HG03108 (cell line): ENCODE measurements at regions not wholly inside any gene's neighbourhood (a gene's known extent, or its start where the extent isn't known, plus 50 kb on each side); places are given as distances from the start of the nearest gene placed in this dataset.
"Not testable (repeated sequence)": the region's sequence is repeated elsewhere in the genome, so short reads cannot be mapped to it uniquely, and the experiment has no call there.

Experiments used
- ATAC-seq: cut with Tn5 transposase; IDR thresholded peaks from one replicate; pipeline ENCODE4 v1.9.1; 2021; ENCODE audit warnings: moderate library complexity; ENCODE audit not compliant: unreplicated experiment

DNA sequence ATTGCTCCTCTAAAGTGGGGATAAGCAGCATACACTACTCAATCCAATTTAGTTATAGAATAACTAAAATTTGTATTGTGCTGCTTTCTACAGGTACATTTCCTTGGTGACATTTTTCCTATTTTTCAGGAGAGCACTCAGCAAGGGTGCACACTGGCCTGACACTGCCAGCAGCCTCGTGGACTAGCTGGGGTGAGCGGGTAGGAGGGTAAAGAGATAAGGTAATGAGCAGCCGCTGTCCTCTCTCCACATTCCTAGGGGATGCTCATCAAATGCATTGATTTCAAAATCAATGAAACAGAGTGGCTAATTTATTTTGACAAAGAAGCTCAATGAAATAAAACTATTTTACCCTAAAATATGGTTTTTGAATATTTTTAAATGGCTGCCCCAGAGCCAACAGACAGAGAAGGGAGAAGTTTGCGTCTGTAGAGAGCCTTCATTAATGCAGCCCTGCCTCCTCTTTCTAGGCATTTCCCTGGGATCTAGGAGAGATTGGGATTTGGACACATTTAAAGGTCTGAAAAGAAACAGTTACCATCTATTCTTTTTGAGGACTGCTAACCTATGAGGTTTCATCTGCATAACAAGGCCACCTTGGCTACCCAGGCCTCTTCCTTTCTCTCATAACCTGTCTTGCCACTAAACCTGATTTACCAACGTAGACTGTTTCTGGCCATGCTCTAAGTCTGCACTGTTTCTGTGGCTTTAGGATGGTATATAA is 561.0 kb downstream of the IPMK start:
- no peak for ATAC-seq

DNA sequence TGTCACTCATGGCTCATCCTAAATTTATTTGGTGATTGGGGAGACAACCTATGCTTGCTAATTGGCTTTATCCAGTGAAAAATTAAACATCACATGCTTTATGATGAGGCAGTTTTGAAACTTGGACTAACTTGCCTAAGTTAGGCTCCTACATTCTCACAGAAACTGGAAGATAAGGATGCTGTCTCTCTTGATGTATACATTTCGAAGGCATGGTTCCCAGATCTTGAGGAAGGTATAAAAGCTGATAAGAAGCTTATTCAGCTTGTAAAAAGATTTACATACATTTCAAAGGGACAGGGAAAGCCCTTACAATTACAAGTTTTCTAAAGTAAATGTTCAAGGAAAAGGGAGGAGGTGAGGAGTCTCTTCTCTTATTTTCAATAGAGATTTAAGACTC is 561.7 kb downstream of the IPMK start:
- no peak for ATAC-seq

- ATAC-seq: no peak
Measured at GRCh38 chr10:57699944-57700343, 567.8 kb downstream of the IPMK start.

GRCh38 chr10:57696641-57697040 is 571.1 kb downstream of the IPMK start:
- no peak for ATAC-seq

DNA sequence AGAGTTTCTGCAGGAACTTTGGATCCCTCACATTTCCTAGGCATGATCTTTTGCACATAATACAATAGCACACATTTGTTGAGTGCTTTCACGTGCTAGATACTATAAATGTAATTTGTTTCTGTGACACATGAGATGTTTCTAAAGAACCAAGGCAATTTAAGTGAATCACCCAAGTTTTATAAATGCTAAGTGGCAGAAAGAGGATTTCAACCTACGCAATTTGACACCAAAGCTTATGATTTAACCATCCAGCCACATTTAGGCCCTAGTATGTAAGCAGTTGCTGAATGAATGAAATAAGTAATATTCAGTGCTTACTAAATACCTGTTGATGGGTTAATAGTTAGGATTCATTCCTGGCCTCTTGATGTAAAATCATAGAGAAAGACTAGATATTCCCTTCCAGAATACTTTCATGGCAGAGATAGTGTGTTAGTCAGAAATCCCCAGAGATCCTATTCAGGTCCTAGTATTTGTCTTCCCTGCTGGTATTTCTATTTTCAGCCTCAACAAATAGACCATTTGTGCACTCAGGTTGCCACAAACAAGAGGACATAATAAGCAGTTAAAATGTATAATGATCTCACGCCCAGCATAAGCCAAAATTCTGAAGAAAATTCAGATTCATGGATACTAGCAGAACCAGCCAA is 572.6 kb downstream of the IPMK start:
- ATAC-seq: no peak

DNA sequence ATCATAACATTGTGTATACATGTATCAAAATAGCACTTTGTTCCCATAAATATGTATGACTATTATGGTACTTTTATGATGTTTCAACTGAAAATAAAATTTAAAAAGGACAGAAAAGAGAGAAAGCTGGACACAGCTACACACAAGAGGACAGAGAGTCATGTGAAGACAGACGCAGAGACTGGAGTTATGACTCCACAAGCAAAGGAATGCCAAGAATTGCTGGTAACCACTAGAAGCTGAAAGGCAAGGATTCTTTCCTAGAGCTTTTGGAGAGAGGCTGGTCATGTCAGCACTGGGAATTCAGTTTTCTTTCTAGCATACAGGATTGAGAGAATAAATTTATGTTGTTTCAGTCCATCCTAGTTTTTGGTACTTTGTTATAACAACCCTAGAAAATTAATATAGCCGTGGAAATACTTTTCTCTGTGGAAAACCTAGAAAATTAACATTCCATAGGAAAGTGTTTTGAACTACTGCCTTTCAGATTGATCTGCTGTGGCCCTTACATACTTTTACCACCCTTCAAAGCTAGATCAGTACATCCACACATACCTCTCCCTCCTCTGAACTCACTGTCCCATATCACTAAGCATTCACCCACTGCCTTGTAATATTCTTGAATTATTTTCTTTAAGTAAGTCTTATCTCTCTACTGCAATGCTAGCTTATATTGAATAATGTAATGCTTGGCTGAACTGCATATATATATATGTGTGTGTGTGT is 575.3 kb downstream of the IPMK start:
- ATAC-seq: no peak

GRCh38 chr10:57689596-57690297 is 577.9 kb downstream of the IPMK start:
- no peak for ATAC-seq

- no peak for ATAC-seq
Measured at GRCh38 chr10:57679916-57680315, 587.8 kb downstream of the IPMK start.

GRCh38 chr10:57675125-57675524 is 592.6 kb downstream of the IPMK start:
- no peak for ATAC-seq

DNA sequence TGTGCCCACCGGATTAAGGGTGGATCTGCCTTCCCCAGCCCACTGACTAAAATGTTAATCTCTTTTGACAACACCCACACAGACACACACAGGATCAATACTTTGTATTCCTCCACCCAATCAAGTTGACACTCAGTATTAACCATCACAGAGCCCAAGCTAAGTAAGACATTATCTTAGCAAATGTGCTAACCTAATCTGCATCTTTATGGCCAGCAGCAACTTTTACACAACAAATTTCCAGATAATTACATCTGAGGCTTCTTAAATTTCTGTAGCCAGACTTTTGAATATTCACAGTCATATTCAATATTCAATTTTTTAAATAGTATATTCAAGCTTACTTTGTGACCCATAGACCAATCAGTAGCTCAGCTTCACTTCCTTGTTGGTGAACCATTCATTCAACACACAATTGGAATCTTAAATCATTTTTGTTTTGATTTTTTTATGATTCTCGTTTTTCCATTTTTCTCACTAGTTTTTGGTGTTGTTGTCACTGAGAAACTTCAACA is 594.2 kb downstream of the IPMK start:
- no peak for ATAC-seq

DNA sequence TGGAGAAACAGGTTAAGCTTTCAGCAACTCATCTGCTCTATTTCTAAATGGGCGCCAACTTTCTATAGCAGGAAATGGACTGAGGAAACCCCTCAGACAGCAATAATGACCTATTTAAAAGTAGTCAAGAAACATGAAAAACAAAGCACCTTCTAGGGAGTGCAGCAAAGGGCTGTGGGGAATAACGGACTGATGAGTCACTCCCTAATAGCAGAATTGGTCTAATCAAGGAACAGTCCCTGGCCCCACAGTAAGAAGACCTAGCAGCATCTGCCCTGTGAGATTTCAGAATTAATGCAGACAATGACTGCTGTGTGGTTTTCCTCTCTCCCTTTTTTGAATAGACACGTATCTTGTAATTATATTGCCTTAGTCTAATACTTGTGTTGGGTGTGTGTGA is 602.9 kb downstream of the IPMK start:
- no peak for ATAC-seq

- no peak for ATAC-seq
Measured at GRCh38 chr10:57663401-57663800, 604.3 kb downstream of the IPMK start.

- ATAC-seq: no peak
Measured at GRCh38 chr10:57661206-57661605, 606.5 kb downstream of the IPMK start.

- ATAC-seq: peak; percentile 89
Measured at GRCh38 chr10:57657164-57657765, 610.4 kb downstream of the IPMK start.

DNA sequence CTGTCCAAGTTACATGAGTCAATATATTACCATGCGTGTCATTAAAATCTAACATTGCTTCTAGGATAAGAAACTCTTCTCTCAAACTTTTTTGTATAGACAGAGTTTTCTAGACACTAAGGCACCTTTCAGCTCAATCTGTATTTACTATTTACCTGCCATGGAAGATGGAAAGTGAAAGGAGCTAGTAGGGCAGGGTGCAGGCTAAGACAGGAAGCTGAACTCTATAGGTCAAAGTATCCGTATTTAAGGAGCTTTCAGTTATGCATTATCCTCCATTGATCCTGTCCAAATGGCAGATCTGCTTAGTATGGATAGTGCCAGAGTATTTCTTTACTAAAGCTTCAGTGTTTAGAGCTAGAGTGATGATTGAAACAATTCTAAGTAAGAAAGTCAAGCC is 612.8 kb downstream of the IPMK start:
- no peak for ATAC-seq

DNA sequence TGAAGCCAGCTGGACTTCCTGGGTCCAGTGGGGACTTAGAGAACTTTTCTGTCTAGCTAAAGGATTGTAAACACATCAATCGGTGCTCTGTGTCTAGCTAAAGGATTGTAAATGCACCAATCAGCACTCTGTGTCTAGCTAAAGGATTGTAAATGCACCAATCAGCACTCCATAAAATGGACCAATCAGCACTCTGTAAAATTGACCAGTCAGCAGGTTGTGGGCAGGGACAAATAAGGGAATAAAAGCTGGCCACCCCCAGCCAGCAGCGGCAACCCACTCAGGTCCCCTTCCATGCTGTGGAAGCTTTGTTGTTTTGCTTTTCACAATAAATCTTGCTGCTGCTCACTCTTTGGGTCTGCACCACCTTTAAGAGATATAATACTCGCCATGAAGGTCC is 622.6 kb downstream of the IPMK start:
- ATAC-seq: not testable (repeated sequence)

GRCh38 chr10:57638411-57638810 is 629.3 kb downstream of the IPMK start:
- ATAC-seq: no peak

DNA sequence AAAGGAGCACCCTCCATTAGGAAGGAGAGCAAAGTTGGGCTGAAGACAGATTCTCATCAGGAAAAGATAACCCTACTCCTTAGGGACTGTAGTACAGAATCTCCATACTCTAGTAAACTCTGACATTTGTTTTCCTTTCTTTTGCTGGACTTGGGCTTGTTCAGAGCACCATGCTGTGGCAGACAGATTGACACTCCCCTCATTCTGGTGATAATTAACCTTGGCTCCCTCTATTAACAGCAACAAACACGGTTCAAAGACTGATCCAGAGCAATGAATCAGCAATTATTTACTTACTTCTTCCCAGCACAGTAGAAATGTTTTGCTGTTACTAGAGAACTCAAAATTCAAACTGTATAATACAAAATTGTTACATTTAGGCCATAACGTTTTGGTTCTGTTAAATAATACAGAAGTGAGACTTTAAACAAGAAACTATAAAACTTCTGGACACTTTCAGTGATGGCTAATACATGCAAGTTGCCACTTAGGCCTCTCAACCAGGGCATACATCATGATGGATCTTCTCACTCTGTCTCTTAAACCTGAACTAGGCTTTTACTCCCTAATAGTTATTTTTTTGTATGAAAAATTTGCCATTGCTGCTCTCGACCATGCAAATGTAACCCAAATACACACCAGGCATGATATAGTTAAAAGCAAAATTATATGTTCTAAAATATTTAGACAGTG is 639.0 kb downstream of the IPMK start:
- no peak for ATAC-seq

GRCh38 chr10:57627642-57628178 is 640.0 kb downstream of the IPMK start:
- no peak for ATAC-seq
